Astrocyte (in vitro differentiated cells and primary cell): ENCODE measurements at regions not wholly inside any gene's neighbourhood (a gene's known extent, or its start where the extent isn't known, plus 50 kb on each side); places are given as distances from the start of the nearest gene placed in this dataset.

Source experiments
- CTCF ChIP-seq: IDR thresholded peaks from 2 replicates; pipeline ENCODE4 v1.5.1; 2011; ENCODE audit warnings: low read depth, mild to moderate bottlenecking, inconsistent platforms, low read length, moderate library complexity; ENCODE audit not compliant: insufficient read depth
- EZH2 ChIP-seq: IDR thresholded peaks from 2 replicates; pipeline ENCODE4 v1.6.1; 2012; ENCODE audit warnings: mild to moderate bottlenecking, low read length, inconsistent platforms; ENCODE audit not compliant: insufficient read depth

GRCh38 chr20:40255365-40255764 is 433.7 kb downstream of the MAFB start:
- TF ChIP-seq CTCF (no peak), EZH2 (no peak)
